ENCODE measurements at regions not wholly inside any gene's neighbourhood (a gene's known extent, or its start where the extent isn't known, plus 50 kb on each side); places are given as distances from the start of the nearest gene placed in this dataset.
A peak's percentile ranks its signal among the peaks of the same experiment; 100 is the strongest.

DNA sequence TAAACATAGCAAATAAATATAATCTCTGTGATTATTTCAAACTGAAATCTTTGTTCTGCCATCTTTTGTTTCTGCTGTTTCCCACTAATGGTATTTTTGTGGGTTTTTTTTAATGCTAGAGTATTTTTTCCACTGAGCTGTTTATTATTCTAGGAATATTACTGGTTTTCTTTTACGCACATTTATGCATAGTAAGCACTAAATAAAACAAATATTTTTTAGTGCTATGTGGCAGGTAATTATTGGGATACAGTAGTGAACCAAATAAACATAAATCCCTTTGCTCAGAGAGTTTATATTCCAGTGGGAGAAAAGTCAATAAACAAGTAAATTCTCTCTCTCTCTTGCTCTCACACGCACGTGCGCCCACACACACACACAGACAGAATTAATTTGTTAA is 397.4 kb downstream of the PRDM5 start:
- no peak for DNase-seq

DNA sequence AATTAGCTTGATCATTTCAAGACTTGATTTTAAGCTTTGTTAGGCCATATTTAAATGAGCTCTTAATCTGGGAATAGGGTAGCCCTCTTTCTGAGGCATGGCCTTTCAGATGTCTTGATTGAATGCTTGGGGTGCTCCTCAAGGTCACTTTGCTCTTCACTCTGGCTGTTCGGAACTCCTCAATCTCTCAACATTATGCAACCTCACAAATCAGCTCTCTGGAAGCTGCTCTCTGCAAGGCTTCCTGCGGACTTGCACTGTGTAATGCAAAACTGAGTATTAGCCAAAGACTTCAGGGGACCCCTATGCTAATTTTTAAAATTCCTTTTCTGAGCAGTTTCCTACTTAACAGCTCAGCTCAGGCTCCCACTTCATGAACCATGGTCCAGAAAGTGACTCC is 398.3 kb downstream of the PRDM5 start:
- DNase-seq = no peak

DNA sequence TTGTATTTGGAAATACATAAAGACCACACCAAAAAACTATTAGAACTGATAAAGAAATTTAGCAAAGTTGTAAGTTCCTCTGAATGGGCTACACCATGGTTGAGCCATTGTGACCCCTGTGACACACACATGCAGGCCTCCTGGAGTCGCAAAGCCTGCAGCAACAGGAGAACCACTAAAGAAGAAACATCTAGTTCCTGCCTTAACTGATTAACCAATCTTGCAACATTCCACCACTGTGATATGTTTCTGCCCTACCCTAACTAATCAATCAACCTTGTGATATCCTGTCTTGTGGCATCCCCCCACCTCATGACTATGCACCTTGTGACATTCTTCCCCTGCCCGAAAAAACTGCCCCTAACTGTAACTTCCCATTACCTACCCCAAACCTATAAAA is 401.8 kb downstream of the PRDM5 start:
- DNase-seq = no peak

DNA sequence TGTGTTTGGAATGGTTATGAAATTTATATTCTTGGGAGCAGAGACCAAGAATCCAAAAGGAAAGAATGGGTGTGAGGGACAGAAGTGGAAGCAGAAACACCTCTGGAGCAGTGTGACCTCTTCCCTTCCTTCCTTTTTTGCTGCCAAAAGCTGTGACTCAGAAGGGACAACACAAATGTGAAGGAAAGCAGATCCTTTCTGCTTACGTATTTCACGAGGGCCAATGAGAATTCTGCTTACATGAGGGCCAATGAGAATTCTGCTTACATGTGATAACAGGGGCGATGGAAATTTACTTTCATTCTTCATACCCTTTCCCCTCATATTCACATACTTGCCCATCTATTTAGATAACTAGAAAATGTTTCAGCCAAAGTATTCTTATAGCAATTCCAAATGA is 404.6 kb downstream of the PRDM5 start:
- no peak for DNase-seq

DNA sequence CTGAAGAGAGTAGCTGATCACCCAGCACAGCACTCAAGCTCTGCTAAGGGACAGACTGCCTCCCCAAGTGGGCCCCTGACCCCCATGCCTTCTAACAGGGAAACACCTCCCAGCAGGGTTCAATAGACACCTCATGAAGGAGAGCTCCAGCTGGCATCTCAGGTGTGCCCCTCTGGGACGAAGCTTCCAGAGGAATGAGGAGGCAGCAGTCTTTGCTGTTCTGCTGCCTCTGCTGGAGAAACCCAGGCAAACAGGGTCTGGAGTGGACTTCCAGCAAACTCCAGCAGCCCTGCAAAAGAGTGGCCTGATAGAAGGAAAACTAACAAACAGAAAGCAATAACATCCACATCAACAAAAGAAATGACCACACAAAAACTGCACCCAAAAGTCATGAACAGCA is 412.8 kb downstream of the PRDM5 start:
- no peak for DNase-seq

DNA sequence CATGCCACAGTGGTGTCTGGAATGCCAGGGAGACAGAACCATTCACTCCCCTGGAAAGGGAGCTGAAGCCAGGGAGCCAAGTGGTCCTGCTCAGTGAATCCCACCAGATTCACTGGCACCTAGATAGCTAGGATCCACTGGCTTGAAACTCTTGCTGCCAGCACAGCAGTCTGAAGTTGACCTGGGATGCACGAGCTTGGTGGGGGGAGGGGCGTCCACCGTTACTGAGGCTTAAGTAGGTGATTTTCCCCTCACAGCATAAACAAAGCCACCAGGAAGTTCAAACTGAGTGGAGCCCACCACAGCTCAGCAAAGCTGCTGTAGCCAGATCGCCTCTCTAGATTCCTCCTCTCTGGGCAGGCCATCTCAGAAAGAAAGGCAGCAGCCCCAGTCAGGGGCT is 413.3 kb downstream of the PRDM5 start:
- no peak for DNase-seq

DNA sequence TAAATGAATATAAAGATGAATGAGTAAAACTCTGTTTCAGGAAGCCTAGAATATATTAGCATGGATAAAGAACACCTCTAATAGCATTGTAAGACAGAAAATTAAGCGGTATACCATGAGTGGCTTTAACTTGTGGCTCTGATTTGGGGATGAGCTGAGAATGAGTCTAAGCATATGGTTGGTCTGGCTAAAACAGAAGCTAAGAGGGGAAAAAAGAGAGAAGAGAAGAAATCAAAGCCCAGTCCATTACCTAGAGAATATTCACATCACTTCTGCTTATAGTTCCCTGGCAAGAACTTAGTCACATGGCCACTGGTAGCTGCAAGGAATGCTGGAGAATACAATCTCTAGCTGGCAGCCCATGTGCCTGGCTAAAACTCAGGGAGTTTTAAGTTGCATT is 414.5 kb downstream of the PRDM5 start:
- no peak for DNase-seq

DNA sequence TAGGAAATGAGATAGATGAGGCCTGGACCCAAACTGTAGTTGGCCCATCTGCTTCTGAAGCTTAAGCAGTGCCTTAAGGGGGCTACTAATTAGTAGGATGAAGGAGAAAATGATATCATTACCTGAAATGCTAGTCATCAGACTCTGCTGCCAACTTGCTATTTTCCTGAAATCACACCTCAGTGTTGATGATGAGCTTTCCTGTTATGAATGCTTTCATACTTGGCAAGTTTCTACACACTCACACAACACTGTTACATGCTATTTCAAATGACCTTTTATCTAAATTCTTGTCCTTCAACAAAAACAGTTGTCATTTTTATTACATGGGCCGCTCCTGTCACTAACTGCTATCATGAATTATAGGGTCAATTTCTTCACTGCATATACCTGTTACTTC is 416.0 kb downstream of the PRDM5 start:
- peak in 1 of 2 experiments; percentile 30 for DNase-seq

DNA sequence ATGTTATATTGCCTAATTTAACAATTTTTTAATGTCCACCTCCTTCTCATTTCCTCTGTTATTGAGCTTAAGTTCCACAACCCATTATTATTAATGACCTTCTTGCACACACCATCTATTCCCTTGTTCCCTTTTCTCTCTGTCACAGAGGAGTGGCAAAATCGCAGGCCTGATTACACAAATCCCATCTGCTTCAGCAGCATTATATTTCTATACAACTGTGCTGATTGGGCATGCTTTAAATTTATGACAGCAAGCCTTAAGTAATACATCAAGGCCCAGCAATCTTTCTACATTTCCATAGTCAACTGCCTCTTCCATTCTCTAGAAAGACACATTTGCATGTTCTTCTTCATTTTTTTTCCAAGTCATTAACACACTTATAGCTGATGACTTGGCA is 423.8 kb downstream of the PRDM5 start:
- DNase-seq = peak in 1 of 2 experiments; percentile 17

DNA sequence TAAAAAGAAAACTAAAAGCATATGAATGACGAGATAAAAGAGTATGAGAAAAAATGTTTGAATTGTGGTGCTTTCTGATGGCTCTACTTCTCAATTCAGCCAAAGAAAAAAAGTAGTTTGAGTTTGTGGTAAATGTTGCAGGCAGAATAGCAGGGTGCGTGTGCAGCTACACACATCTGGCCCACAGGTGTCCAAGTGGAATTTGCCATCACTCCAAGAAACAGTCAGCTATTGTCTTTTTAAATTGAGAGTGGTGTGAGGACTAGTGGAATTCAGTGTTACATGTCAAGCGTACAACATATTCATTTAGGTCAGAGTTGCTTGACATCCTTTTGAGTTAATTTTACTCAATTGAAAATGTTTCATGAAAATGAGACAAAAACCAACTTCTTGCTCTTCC is 424.8 kb upstream of the MAD2L1 start:
- no peak for DNase-seq

DNA sequence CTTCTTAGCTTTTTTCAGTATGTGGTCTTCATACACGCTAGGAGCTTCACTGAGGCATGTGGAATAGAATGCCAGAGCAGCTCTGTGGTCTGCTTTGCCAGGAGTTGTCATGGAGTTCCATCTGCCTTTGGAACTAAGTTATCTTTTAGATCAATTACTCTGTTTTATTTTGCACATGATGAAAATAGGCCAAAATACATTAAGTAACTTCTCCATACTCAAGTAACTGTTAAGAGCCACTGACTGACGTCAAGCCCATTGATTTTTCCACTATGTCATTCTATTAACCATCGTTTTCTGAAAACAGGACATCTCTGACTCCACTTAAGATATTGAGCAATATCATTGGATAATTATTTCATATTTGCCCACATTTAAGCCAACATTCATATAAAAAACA is 415.1 kb upstream of the MAD2L1 start:
- DNase-seq = no peak

DNA sequence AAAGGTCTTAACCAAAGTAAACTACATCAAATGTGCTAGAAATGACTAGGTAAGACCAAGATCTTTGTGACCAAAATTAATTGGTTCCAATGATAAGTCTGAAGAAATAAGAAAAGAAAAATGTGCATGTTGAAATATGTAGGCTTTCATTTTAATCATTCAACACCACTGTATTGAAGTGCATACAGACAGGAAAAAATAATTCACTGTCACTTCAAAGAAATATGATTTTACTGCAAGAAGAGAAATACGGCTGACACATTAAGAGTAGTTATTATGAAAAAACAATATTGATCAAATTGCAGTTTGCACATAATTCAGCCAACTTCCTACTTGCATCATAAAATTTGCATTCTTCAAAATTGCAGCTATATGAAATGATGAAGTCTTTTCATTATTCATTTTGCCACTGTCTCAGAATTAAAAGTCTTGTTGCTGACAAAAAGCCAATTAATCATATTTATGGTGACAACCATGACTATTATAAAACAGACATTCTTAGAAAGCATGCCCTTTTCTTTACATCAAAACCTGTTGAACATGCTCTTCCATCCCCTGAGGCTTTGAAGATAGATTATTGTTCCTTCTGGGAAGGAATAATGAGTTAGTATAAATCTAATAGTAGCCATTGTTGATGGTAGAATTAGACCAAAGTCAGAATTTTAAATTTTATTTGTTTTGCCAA is 405.9 kb upstream of the MAD2L1 start:
- no peak for DNase-seq

DNA sequence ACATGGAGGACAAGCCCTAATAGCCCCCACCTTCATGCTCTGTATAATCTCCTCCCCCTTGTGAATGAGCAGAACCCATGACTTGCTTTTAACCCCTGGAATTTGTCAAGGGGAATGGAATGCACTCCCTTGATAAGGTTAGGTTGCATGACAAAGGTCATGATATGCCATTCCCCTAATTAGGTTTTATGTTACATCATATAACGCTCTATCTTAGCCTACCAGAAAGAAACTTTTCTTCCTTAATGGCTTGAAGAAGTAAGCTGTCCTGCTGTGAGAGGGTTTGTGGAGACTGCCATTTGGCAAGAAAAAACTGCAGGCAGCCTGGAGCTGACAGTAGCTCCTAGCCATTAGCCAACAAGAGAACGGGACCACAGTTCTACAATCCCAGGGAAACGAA is 399.8 kb upstream of the MAD2L1 start:
- DNase-seq = no peak

DNA sequence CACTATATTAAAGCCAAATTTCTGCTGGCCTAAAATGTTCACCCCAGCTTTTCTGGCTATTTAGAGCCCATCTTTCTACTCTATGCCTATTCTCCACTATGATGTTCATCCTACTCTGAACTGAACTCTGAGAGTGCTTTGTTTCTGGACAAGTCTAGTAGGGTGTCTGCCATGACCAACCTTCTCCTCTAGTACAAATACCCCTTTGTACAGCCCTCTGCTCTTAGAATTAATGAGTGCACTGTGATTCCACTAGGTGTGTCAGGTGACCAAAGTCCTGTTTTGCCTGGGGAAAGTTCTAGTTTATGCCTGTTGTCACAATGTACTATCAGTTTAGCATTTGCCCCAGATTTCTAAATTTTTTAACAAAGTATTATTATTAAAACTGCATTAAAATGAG is 388.1 kb upstream of the MAD2L1 start:
- DNase-seq = no peak

DNA sequence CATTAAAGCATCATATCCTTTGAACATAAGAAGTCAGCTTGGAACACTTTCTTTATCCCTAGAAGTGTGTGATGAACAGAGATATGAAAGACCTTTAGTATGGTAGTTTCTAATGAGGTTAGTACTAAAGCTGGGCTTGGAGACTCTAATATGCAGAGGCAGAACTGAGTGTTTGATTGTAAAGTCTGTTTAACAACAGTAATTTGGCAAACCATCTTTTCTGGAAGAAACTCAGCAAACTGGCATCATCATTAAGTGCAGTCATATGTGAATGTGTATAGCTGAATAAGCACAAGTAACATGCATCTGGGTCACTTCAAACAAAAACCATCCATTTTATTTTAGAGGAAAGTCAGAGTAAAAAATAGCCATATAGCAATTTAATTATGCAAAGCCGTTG is 385.9 kb upstream of the MAD2L1 start:
- no peak for DNase-seq

DNA sequence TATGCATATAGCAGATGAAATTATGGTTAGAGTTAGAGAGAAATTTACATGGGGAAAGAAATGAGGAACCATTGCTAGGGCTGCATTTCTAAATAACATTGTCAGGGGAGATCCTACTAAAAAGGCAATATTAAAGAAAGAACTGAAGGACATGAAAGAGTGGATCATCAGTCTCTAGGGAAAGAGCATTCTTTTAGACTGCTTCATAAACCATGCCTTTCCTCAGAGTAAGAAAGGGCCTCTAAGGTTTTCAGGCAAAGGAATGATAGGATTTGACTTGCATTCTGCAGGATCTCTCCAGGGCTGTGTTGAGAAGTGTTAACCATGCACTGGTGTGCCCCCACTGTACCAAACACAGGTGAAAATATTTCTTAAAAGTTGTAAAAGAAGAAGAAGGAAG is 385.4 kb upstream of the MAD2L1 start:
- DNase-seq = no peak

DNA sequence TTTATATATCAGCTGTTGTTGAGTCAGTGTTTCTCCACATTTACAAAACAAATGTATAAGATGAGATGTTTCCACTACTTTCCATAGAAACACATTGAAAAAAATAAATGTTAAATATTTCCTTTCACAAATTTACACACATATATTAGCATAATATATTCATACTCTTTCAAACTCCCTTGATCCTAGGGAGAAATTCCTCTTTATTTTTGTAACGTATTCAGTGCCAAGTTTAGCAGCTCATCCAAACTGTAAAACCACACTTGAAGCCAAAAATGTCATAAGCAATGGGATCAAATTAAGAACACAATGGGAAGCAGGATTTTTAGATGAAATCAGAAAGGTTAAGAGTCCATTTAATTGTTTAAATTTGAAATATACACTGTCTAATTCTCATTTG is 381.1 kb upstream of the MAD2L1 start:
- no peak for DNase-seq

DNA sequence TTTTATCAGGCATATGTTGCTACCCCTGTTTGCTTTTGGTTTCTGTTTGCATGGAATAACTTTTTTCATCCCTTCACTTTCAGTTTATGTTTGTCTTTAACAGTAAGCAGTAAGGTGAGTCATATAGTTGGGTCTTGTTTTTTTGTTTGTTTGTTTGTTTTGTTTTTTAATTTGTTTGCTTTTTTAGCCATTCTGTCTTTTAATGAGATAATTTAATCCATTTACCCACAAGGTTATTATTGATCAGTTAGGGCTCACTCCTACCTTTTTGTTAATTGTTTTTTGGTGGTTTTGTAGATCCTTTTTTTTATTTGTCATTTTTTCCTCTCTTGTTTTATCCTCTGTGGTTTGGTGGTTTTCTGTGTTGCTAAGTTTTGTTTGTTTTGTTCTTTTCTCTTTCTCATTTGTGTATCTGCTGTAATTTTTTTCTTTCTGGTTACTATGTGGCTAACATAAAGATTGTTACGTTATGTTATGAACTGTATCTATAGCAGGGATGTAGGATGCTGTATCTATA is 379.5 kb upstream of the MAD2L1 start:
- no peak for DNase-seq

DNA sequence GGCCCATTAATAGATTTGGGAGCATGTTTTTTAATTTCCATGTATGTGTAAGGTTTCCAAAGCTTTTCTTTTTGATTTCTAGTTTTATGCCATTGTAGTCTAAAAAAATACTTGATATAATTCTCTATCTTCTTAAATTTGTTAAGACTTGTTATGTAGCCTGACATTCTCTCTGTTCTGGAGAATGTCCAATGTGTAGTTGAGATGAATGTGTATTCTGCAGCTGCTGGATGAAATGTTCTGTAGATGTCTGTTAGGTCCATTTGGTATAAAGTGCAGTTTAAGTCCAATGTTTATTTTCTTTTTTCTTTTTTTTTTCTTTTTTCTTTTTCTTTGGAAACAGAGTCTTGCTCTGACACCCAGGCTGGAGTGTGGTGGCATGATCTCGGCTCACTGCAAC is 378.5 kb upstream of the MAD2L1 start:
- no peak for DNase-seq

DNA sequence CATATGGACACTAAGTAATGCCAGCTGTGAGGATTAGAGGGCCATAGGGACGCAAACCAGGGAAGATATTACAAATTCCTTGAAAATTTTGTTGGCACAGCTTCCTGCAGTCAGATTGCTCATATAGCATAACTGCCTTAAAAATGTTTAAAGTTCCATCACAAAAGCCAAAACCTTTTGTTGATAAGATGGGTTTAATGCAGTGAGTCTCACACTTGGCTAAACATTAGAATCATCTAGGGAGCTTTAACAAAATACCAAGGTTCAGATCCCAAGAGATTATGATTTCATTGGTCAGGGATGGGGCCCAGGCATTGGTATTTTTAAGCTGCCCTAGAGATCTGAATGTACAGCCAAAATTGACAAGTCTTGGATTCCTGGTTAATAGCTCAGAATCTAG is 376.5 kb upstream of the MAD2L1 start:
- no peak for DNase-seq

DNA sequence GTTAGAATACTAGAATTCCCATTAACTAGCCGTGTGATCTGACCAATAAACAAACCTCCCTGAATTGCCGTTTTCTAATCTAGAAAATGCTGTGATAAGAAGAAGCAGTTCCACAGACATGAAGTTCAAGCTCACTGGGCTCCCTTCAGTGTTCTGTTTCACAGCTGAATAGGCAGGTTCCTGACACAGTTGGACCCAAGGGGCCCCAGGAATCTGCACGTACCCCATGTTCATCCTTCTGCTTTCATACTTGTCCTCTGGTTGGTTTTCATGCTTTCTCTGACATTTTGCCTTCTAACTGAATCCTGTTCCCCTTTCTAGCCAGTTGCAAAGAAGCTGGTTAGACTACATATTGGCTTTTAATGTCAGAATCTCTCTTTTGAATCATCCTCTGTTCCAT is 374.1 kb upstream of the MAD2L1 start:
- DNase-seq = no peak

DNA sequence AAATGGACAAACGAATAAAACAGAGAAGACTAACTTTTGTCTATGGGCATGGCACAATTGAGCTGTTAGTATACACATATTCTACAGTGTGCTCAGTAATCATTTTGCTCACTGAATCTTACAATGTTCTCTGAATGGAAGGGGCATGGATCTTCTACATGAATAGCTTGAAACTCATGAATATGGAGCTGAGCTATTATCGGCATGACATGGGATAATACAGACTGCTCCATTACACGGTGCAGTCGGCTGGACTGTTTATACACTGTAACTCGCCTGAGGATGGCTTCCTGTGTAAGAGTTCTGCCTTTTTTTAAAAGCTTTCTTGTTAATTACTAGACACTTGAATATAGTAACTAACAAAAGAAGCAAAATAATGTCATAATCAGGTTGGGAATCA is 368.5 kb upstream of the MAD2L1 start:
- no peak for DNase-seq

DNA sequence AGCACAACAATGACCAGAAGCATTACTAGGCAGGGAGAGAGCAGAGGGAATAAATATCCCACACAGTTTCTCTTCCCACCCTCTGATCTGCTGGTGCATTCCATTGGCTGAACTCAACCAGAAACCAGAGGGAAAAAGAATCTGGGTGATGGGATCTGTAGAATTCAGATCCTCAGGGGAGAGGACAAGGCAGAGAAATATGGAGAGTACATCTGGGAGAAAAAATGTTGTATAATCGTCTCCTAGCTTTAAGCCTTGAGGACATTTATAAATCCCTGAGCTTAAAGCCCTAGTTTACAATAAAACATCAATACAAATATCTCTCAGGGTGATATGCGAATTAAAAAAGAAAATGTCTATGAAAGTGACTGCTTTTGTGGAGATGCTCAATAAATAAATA is 368.1 kb upstream of the MAD2L1 start:
- DNase-seq = no peak

DNA sequence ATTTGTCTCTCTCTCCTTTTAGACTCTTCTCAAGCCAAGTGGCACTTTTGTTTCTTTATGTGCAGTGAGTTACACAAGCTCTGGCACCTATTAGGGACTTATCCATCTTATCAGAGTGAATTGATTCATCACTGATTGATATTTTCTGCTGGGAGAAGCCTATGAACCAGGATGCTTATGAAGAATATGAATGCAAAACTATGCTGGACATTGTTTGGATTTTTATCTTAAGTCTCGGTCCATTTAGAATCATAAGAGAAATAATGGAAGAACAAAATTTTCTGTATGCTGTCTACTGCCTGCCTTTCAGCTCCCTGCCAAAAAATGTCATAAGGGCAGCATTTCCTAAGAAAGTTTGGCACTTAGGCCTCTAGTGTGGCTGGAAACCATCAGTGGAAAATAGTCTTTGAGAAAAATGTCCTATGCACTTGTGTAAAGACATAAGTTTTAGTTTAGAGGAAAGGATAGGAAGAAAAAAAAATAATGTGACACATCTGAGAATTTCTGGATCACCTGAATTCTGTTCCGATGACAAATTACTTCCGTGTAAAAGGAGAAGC is 365.7 kb upstream of the MAD2L1 start:
- DNase-seq = no peak

DNA sequence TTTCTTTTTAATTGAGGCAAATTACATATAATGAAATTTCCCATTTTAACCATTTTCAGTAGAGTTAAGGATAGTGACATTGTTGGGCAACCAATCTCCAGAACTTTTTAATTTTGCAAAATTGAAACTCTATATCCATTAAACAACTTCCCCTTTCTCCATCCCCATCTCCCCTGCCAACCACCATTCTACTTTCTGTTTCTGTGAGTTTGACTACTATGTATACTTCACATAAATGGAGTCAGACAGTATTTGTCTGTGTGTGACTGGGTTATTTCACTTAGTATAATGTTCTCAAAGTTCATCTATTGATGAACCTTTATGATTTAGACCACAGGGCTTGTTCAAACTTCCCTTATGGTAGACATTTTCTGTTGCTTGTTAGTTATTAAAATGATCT is 364.5 kb upstream of the MAD2L1 start:
- no peak for DNase-seq

All from NCI-H524 (cell line).